Osteocyte (in vitro differentiated cells): ENCODE measurements at regions not wholly inside any gene's neighbourhood (a gene's known extent, or its start where the extent isn't known, plus 50 kb on each side); places are given as distances from the start of the nearest gene placed in this dataset.

Experiments
- DNase-seq: peaks from one replicate; pipeline ENCODE4 v3.0.0; 2021; ENCODE audit warnings: mixed read lengths; ENCODE audit not compliant: unreplicated experiment; ENCODE audit errors: extremely low spot score
- H3K27ac Mint-ChIP-seq: one replicate; pipeline ENCODE4 v1.8.0; 2021; ENCODE audit warnings: mild to moderate bottlenecking, mixed read lengths; ENCODE audit not compliant: unreplicated experiment
- H3K27me3 Mint-ChIP-seq: one replicate; pipeline ENCODE4 v1.8.0; 2021; ENCODE audit warnings: mixed read lengths; ENCODE audit not compliant: unreplicated experiment
- H3K36me3 Mint-ChIP-seq: one replicate; pipeline ENCODE4 v1.8.0; 2021; ENCODE audit warnings: mixed read lengths; ENCODE audit not compliant: unreplicated experiment
- H3K4me1 Mint-ChIP-seq: one replicate; pipeline ENCODE4 v1.8.0; 2021; ENCODE audit warnings: mixed read lengths; ENCODE audit not compliant: unreplicated experiment
- H3K4me3 Mint-ChIP-seq: one replicate; pipeline ENCODE4 v1.8.0; 2021; ENCODE audit warnings: mild to moderate bottlenecking, moderate library complexity, mixed read lengths; ENCODE audit not compliant: unreplicated experiment
- H3K9me3 Mint-ChIP-seq: one replicate; pipeline ENCODE4 v1.8.0; 2021; ENCODE audit warnings: mixed read lengths; ENCODE audit not compliant: unreplicated experiment
- TF ChIP-seq, protein P1 (sequence below): fragments of 200-600 bp; sonication (generic); IDR thresholded peaks from 2 replicates; pipeline ENCODE4 v1.5.0; 2021; ENCODE audit warnings: antibody characterized with exemption, mild to moderate bottlenecking, moderate library complexity

DNA sequence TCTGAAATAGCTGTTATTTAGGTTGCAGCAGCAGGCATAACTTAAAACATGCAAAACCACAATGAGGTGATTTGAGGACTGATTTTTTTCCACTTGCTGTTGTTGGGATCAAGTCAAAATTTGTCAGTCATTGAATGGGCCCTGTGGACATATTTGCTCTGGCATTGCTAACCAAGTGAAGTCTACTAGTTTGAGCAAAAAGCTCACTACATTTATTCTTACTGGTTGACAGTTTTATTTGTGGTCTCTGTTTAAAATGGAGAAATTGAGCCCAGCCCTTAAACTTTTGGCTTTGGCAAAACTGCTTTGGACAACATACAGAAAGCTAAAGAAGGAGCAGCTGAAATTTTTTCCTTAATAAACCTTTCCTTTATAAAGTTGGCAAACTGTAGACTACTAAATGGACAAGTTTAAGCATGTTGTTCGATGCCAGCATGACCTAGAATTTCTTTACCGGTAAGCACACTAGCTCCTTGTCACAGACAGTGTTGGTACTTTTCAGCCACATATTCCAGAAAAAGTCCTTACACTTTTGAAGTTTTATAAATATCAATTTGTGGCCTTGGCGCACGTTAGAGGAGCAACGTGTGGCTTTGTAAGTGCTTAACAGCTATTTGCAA lies 234.6 kb downstream of the USP25 start:
- Mint-ChIP-seq H3K27me3 (no peaks in the 10 kb centered on the region), H3K4me3 (no peak overlapping the region), H3K4me1 (peaks cover 17% of the 10 kb centered on the region), H3K36me3 (no peaks in the 10 kb centered on the region), H3K27ac (no peak overlapping the region), H3K9me3 (peaks cover 4% of the 10 kb centered on the region)
- no peak for DNase-seq
- TF ChIP-seq, protein P1, sequence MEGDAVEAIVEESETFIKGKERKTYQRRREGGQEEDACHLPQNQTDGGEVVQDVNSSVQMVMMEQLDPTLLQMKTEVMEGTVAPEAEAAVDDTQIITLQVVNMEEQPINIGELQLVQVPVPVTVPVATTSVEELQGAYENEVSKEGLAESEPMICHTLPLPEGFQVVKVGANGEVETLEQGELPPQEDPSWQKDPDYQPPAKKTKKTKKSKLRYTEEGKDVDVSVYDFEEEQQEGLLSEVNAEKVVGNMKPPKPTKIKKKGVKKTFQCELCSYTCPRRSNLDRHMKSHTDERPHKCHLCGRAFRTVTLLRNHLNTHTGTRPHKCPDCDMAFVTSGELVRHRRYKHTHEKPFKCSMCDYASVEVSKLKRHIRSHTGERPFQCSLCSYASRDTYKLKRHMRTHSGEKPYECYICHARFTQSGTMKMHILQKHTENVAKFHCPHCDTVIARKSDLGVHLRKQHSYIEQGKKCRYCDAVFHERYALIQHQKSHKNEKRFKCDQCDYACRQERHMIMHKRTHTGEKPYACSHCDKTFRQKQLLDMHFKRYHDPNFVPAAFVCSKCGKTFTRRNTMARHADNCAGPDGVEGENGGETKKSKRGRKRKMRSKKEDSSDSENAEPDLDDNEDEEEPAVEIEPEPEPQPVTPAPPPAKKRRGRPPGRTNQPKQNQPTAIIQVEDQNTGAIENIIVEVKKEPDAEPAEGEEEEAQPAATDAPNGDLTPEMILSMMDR = no peak

DNA sequence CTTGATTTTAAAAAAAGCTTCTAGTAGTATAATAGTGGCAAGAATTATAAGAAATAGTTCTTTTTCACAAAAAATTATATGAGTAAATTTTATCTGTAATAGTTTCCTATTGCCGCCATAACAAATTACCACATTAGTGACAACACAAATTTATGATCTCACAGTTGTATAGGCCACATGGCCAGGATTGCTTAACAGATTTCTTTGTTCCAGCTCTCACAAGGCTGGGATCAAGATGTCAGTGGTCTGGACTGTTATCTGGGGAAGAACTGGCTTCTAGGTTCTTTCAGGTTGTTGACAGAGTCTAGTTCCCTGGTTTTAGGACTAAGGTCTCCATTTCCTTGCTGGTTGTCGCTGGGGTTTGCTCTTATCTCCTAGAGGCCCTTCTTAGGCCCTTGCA lies 236.4 kb downstream of the USP25 start:
- Mint-ChIP-seq H3K36me3 (no peaks in the 10 kb centered on the region), H3K9me3 (peaks cover 4% of the 10 kb centered on the region)
- DNase-seq = no peak

DNA sequence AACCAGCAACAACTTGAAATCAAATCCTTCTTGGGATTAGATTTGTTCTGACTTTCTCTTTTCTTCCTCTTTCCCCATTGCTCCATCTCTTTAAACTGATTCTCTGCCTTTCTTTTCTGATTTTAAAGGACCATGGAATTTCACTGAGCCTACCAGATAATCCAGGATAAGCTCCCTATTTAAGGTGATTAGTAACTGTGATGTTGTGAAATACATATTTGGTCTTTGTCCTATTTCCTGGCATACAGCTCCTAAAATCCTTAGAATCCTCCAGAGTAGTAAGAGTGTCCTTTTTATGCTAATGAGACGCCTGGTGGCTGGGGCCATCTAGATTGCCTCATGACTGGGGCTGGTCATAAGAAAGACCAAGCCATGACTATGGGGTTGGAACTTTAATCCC lies 236.9 kb downstream of the USP25 start:
- no peak overlapping the region for H3K4me3 Mint-ChIP-seq
- H3K9me3 Mint-ChIP-seq = peaks cover 4% of the 10 kb centered on the region
- no peak for DNase-seq
- H3K27ac Mint-ChIP-seq = no peak overlapping the region
- no peaks in the 10 kb centered on the region for H3K27me3 Mint-ChIP-seq
- TF ChIP-seq, protein P1 = no peak
- no peaks in the 10 kb centered on the region for H3K36me3 Mint-ChIP-seq
- H3K4me1 Mint-ChIP-seq = peaks cover 17% of the 10 kb centered on the region

More for the DNA sequence above, 236.4 kb downstream of the USP25 start:
- no peaks in the 10 kb centered on the region for H3K27me3 Mint-ChIP-seq
- TF ChIP-seq, protein P1 = no peak
- H3K27ac Mint-ChIP-seq = no peak overlapping the region
- no peak overlapping the region for H3K4me3 Mint-ChIP-seq
- peaks cover 17% of the 10 kb centered on the region for H3K4me1 Mint-ChIP-seq

GRCh38 chr21:15967661-15968060 lies 237.9 kb downstream of the USP25 start:
- H3K4me3 Mint-ChIP-seq = no peak overlapping the region
- H3K9me3 Mint-ChIP-seq = peaks cover 4% of the 10 kb centered on the region
- TF ChIP-seq, protein P1 = no peak
- H3K4me1 Mint-ChIP-seq = peaks cover 17% of the 10 kb centered on the region
- no peak for DNase-seq
- H3K27ac Mint-ChIP-seq = no peak overlapping the region
- H3K36me3 Mint-ChIP-seq = no peaks in the 10 kb centered on the region
- H3K27me3 Mint-ChIP-seq = no peaks in the 10 kb centered on the region

DNA sequence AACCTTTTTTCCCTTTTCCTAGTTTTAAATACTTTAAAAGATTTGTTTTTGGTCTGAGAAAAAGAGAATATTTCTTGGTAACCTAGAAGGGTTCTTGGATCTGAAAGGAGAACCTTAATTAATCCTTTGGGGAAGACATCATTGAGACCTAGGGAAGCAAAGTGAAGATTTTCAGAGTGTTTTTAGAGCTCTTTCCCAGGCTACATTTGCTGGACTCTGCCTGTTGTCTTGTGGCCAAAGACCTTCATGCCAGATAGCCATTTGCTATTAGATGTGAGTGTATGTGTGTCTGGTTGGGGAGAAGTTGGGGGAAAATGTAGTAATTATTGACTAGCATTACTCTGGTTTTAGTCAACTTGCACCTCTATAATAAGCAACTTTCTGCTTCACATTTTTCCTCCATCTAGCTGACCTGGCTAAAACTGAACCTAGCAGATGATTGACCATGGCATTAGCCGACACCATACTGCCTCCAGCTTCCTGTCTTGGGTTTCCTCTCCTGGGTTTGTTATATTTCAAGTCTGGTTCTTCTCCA lies 239.1 kb downstream of the USP25 start:
- TF ChIP-seq, protein P1 = no peak
- H3K4me3 Mint-ChIP-seq = no peak overlapping the region

More for the DNA sequence above, 239.1 kb downstream of the USP25 start:
- DNase-seq = no peak
- Mint-ChIP-seq H3K9me3 (peaks cover 4% of the 10 kb centered on the region), H3K27ac (no peak overlapping the region), H3K36me3 (no peaks in the 10 kb centered on the region), H3K4me1 (peaks cover 16% of the 10 kb centered on the region), H3K27me3 (no peaks in the 10 kb centered on the region)
